GM10248 (cell line): ENCODE measurements at regions not wholly inside any gene's neighbourhood (a gene's known extent, or its start where the extent isn't known, plus 50 kb on each side); places are given as distances from the start of the nearest gene placed in this dataset.

Experiments used
- CTCF ChIA-PET: fragments of 300-600 bp; sonication (Branson Sonifier 250); formaldehyde crosslinking; extraction: SDS; loops from one replicate; lab custom pipeline; 2021; ENCODE audit warnings: antibody characterized with exemption; lab: Yijun Ruan, JAX
- POLR2A ChIA-PET: fragments of 350-650 bp; sonication (Branson Sonifier 250); formaldehyde crosslinking; extraction: SDS; loops from one replicate; lab custom pipeline; 2020; ENCODE audit warnings: antibody characterized with exemption; lab: Yijun Ruan, JAX
- DNase-seq: peaks from one replicate; pipeline ENCODE4 v3.0.0; 2012; ENCODE audit errors: extremely low spot score
- TF ChIP-seq, protein P1 (sequence below): IDR thresholded peaks from 2 replicates; pipeline ENCODE4 v1.5.1; 2012; ENCODE audit warnings: mild to moderate bottlenecking, low read depth; ENCODE audit errors: extremely low read depth, missing control alignments, control extremely low read depth

DNA sequence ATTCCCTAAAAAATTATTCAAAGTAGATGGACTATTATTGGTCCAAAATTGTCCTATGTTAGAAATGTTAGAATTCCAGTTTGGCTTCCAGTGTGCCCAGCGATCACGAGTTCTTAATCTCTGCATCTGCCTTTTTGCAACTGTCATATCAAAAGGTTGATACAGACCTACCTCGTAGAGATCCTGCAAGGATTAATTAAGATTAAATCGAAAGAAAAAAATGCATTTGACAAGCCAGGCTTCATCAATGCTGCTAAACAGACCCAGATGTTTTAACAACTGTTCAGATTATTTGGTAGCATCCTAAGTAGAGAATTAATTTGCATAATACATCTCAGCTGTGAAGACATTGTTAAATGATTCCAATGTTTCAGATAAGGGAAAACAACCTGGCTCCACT, 336.5 kb downstream of the CRPPA start:
- DNase-seq = no peak
- ChIA-PET CTCF (no interaction called here), POLR2A (no interaction called here)
- TF ChIP-seq, protein P1, sequence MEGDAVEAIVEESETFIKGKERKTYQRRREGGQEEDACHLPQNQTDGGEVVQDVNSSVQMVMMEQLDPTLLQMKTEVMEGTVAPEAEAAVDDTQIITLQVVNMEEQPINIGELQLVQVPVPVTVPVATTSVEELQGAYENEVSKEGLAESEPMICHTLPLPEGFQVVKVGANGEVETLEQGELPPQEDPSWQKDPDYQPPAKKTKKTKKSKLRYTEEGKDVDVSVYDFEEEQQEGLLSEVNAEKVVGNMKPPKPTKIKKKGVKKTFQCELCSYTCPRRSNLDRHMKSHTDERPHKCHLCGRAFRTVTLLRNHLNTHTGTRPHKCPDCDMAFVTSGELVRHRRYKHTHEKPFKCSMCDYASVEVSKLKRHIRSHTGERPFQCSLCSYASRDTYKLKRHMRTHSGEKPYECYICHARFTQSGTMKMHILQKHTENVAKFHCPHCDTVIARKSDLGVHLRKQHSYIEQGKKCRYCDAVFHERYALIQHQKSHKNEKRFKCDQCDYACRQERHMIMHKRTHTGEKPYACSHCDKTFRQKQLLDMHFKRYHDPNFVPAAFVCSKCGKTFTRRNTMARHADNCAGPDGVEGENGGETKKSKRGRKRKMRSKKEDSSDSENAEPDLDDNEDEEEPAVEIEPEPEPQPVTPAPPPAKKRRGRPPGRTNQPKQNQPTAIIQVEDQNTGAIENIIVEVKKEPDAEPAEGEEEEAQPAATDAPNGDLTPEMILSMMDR = no peak

DNA sequence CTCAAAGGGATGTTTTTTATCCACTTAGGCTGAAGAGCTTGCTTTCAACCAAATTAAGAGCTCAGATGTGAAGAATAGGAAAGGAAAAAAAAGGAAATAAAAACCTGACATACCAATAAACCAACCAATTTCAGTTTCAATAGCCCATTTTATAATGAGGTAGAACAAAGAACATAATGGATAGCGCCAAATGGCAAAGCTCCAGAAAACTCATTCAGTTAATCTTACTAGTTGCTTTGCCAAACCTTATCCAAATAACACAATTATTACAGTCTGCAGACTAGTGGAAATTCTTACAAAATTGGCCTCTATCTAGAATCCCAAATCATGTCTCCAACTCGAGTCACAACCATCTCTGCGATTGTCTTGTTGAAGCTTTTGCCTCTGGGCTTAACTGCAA, 337.0 kb downstream of the CRPPA start:
- POLR2A ChIA-PET = no interaction called here
- CTCF ChIA-PET = interaction anchor here (1.5 kb wide), 1 partner anchor 480 kb away, joined by 3 read pairs; no protein-coding TSS in a partner anchor
- TF ChIP-seq, protein P1 = no peak

DNA sequence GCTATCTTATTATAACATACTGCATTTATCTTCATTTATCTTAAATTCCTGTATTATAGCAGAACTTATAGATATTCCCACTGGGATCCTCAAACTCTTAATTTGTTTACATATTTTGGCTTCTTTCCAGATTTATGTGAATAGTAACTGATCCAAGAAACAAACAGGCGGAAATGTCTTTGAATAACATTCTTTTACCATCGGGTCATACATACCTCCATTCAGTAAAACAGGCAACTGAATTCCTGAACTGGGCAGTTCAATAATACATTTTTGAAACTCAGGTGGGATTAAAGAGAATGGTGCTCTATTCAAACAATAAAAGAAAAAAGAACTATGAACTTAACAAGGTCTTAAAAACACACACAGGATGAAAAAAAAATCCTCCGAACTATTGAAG, 337.4 kb downstream of the CRPPA start:
- ChIA-PET CTCF (interaction anchor here (1.5 kb wide), 1 partner anchor 481 kb away, joined by 3 read pairs; no protein-coding TSS in a partner anchor), POLR2A (no interaction called here)
- DNase-seq = no peak
- TF ChIP-seq, protein P1 = no peak

More for the DNA sequence above, 337.0 kb downstream of the CRPPA start:
- DNase-seq = no peak

DNA sequence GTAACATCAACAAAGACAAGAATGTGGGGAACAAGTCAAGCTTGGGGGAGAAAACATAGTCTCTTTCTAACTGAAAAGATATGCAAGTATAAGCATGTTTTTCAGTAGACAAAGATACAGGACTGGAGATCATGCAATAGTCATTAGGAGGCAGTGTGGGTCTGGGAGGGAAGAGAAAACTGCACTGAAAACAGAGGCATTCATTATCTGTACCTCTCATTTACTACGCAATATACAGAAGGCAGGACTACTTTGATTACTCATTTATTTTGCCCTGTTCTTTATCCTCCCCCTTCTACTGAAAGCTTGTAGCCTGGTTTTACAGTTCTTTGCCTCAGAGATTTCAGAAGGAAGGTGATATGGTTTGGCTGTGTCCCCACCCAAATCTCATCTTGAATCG, 341.2 kb downstream of the CRPPA start:
- ChIA-PET POLR2A (no interaction called here), CTCF (interaction anchor here (1.3 to 4.1 kb wide), 2 partner anchors 8 to 485 kb away, joined by 3 to 56 read pairs; no protein-coding TSS in a partner anchor)
- no peak for DNase-seq
- TF ChIP-seq, protein P1 = no peak

DNA sequence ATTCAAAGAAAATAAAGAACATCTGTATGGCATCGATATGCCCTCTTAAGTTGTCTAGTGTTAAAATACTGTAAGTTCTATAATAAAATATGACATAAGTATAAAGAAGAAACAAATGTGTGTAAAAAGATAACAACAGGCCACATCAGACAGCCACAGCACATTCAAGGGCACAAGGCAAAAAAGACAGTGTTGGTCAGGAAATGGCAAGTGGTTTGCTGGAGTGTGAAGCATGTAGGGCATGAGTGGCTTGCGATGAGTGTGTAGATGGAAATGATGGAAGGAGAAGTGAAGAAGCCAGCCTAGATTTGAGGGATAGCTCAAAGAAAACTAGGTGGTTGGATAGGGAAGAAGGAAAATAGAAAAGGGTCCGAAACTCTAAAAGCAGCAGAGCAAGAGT, 341.6 kb downstream of the CRPPA start:
- no peak for DNase-seq
- CTCF ChIA-PET = interaction anchor here (4.1 kb wide), 1 partner anchor 485 kb away, joined by 56 read pairs; no protein-coding TSS in a partner anchor
- POLR2A ChIA-PET = no interaction called here
- TF ChIP-seq, protein P1 = no peak

DNA sequence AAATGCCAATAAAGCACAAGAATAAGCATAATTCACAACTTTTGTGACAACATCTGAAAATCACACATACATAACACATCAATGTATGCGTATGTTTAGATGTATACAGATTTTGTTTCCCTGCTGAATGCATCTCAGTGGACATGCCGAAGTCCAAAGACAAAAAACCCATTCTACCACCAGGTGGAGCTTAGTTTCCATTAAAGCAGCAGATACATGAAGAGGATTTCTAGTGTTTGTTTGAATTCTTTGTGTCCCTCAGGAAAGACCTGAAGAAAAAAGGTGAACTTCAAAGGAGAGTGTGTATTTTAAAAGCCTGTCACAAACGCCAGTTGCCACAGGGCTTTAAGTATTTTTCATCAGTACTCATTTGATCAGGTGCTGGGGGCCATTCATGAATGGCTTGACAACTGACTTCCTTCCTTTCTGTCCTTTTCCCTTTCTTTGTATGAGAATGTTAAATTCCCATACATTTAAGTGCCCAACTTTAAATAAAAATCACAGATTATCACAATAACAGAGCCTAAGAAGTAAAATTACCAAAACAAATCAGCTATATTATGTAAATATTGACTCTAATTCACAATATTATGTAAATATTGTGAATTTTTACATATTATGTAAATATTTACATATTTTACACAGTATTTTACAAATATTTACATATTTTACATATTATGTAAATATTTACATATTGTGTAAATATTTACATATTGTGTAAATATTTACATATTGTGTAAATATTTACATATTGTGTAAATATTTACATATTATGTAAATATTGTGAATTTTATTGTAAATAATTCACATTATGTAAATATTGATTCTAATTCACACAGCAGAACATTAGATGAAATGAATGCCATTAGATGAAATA, 343.0 kb downstream of the CRPPA start:
- ChIA-PET CTCF (interaction anchor here (0.9 to 4.1 kb wide), 9 partner anchors 11 to 487 kb away, joined by 3 to 56 read pairs (median 4); no protein-coding TSS in a partner anchor), POLR2A (no interaction called here)
- TF ChIP-seq, protein P1 = peak; percentile 56
- peak; percentile 16 for DNase-seq
